Islet of Langerhans (tissue), 1 donor: ENCODE measurements at regions not wholly inside any gene's neighbourhood (a gene's known extent, or its start where the extent isn't known, plus 50 kb on each side); places are given as distances from the start of the nearest gene placed in this dataset.

Experiments used
- FAIRE-seq: peaks from one replicate; lab custom pipeline; 2011; peaks lifted over from hg19 to GRCh38; lab: Jason Lieb, UNC

DNA sequence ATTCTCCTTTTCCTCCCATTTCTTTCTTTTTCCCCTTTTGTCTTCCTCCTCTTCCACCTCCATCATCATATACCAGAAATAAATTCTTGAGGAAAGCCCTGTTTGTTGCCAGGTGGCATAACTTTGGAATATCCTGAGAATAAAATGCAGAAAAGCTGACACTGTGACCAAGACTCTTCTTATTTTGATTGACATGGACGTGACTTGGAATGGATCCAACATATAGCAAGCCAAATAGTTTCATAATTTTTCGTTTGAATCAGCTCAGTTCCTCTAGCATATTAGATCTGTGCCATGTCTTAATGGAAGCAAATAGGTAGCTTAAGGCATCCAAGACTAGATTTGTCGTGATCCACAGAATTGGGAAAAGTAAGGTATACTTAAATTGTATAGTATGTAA is 354.7 kb upstream of the FIGN start:
- no peak for FAIRE-seq

DNA sequence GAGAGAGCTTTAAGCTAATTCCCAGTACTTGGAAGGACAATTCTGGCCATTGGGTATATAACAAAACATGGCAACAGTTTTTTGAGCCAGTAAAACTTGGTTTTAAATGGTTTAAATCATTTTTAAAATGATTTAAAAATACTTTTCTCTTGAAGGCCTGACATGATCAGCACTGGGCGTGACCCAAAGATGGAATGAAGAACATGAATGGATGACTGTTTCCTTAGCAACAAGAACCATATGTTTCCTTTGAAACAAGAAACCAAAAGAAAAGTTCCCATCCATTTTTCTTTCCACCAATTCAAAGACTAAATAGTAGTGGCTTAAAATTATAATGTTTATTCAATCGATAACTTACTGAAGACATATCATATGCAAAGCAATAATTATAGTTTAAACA is 348.3 kb upstream of the FIGN start:
- FAIRE-seq: no peak

DNA sequence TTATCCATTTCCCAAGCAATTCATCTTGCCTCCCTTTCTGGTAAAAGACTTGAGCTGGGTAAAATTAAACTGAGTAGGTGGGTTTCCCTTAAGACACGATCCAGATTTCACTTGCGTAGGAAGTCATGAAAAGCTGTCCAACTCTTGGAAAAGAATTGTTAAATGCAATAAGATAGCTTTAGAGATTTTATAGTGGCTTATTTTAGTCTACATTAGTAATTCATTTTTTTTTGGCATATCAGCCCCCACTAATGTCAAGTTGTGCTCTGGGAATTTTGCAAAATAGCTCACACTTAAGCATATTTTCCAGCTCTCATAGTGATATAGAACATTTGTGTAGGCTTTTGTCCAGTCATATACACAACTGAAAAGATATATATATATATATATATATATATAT is 344.7 kb upstream of the FIGN start:
- no peak for FAIRE-seq

- FAIRE-seq: no peak
Observed at GRCh38 chr2:164079258-164079657, 343.4 kb upstream of the FIGN start.

DNA sequence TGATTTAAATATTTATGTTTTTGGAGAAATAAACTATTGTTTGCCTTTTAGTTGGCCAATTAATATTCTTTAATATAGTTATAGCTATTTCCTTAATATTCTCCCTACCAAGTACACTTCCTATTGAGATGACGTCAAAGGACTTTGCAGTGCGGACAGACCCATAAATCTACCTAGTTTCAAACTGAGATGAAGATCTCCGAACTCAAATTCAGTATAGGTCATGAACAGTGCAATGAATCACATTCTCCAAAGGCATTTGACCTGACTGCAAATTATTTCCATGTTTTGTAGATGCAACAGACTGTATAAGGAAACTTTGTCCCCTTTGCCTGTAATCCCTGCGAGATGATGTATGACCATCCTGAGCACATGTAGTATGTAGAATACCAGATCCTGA is 342.6 kb upstream of the FIGN start:
- FAIRE-seq: no peak

DNA sequence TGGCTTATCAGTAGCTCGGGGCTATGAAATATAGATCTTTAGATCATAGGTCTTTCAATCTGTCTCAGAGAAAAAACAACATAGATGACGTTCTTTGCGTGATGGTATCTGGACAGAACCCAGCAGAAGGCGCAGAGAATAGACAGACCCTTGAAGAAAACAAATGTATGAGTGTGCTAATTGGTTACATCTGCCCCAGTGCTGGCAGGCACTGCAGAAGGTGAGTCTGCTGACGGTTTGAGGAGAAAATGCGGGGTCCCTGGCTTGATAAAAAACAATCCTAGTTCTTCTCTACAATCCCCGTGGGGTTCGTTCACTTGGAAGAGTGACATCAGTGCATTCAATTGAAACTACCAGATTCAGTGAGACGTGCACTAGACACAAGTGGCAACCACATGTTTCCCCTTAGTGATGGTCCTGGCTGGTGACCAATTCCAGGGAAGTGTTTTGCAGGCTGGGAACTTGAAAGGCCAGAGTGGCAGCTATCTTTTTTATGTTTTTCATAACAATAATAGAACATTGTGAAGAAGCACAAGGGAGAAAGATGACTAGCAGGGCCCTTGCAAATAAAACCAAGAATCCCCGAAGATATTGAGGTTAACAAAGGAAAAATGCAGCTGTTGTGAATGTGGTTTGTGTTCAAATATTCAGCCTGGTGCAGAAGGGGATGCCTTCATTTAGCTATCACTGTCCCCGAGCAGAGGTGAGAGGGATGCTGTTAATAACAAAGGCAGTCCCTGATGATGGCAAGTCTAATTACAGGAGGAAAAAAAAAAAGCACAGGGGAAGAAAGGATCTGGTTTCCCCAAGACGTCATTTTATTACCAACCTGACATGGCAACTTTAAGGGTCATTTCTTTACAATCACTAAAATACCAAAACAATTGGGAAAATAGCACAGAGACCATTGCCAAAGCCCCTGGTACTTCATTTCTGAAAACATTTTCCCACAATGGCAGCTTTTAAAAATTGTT is 337.6 kb upstream of the FIGN start:
- no peak for FAIRE-seq

GRCh38 chr2:164069540-164069939 is 333.7 kb upstream of the FIGN start:
- no peak for FAIRE-seq

DNA sequence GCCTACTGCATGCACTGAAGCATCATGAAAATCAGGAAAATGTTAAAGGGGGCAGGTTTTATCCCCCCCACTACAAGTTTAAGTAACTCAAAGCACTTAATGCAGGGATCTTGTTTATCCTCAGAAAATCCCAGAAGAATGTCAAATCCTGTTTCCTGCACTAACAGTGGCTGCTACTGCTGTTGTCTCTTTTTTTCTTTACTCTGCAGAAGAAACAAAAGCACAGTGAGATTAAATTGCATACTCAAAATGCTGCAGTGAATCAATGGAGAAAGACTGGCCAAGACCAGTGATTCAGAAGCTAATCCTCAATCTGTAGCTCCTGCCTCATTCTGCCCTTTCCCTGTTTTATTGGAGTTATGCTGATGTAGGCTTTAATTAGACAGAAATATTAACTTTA is 332.3 kb upstream of the FIGN start:
- FAIRE-seq: no peak

GRCh38 chr2:164066095-164066494 is 330.3 kb upstream of the FIGN start:
- no peak for FAIRE-seq

- peak; percentile 30 for FAIRE-seq
Observed at GRCh38 chr2:164065038-164065437, 329.2 kb upstream of the FIGN start.

GRCh38 chr2:164061129-164061746 is 325.4 kb upstream of the FIGN start:
- peak; percentile 79 for FAIRE-seq

DNA sequence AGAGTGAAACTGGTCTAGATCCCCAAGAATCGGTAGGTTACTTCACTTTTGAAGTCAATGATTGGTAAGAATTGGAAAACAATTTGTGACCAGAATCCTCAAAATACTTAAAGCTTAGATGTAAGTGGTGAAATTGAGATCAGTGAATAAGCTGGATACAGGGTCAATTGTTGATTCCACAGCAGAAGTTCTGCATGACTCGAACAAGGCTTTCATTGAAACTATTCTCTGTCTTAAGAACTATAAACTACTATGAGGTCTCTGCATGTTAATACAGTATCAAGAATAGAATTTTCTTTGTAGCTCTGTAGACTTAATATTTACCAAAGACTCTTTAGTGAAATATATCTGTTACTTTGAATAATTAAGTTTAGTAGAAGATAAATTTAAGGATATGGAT is 324.2 kb upstream of the FIGN start:
- FAIRE-seq: no peak

DNA sequence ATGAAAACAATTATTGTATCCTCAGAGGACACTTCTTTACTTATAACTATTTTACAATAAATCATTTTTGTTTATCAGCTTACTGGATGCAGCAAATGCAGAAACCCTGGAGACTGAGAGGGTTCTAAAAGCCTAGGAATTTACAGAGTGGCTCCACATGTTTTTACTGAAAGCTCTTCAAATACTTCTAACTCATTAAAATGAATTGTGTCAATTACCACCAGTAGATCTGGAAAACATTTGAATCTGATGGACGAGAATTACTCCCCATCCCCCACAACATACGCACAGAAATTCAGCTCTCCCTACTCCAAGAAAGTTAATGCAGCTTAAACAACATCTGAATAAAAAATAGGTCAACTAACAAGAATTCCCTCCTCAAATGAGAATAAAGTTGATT is 319.8 kb upstream of the FIGN start:
- no peak for FAIRE-seq

DNA sequence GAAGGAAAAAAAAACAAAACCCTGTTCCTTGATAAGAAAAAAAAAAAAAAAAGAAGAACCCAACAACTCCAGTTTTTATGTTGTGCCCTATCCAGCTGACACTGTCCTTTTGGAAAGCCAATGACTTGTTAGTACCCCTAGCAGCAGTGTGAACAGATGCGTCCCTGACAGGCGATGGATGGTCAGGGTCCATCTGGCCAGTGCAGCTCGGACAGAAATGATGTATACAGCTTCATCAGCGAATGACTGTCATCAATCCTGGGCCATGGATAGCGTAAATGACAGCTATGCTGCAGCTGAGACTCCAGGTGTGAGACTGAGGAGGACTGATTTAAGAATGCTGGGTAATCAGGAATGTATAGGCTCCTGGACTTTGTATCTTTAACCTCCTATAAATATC is 318.8 kb upstream of the FIGN start:
- no peak for FAIRE-seq

DNA sequence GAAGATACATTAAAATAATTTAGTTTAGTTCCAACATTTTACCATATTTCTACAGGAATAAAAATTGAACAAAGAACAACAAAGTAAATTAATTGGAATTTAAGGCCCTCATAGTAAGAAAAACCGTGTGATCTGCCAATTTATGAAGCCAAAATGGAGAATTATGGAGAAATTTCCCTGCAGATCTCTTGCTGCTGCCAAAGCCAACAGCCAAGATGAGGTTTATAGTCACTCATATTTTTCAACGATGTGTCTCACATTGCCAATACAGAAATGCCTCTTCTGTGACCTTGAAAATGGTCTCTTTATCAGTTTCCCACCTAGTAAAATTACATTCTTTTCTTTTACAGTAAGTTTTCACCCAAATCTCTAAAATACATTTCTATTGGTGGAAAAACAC is 317.2 kb upstream of the FIGN start:
- no peak for FAIRE-seq

GRCh38 chr2:164052006-164052405 is 316.2 kb upstream of the FIGN start:
- no peak for FAIRE-seq

- FAIRE-seq: no peak
Observed at GRCh38 chr2:164048729-164049128, 312.9 kb upstream of the FIGN start.

DNA sequence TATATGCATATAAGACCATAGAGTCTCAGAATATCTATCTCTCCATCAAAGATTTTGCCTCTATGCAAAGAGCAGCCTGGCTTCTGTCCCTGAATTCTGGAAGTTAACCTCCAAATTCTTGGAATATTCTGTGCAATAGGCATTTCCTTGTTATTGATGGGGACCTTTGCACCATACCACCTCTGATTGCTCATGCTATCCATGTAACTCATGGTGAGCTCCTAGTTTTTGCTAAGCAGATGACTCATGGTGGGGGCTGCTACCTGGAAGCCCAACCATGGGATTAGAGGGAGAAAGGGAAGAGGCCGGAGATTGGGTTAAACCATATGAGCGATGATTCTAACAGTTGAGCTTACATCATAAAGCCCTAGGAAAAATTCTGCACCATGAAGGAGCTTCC is 310.2 kb upstream of the FIGN start:
- FAIRE-seq: no peak

GRCh38 chr2:164044622-164045021 is 308.8 kb upstream of the FIGN start:
- no peak for FAIRE-seq

DNA sequence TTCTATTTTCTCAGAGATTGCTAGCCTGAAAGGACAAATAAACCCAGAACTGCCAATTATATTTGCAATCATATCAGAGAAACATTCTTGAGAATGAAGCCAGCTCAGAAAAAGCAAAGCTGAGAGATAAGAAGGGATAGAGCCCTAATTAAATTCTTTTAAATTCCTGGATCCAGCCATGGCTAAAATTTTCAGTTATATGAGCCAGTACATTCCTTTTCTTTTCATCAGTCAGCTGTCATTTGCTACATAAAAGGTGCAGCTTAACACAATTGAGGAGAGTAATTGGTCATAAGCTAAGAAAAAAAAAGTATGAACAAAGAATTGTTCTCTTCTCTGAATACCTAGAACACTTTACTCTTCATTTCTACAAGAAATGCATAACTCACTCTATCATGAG is 303.5 kb upstream of the FIGN start:
- no peak for FAIRE-seq

DNA sequence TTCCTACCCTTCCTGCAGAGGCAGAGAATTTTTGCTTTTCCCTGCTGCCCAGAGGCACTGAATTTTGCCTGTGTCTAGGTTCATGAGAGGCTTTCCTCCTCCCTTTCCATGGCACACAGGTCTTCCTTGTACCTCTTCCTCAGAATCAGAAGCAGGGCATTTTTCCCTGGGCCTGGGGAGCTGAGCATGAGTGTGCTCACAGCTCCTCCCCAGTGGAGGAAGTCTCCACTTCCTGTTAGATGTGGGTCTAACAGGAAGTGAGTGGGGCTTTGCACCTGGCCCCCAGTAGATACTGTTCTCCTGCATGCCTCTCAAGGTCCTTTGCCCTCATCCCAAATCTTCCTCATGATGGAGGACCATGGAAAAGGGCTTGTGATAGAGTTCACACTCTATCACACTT is 297.2 kb upstream of the FIGN start:
- no peak for FAIRE-seq

GRCh38 chr2:164030623-164031022 is 294.8 kb upstream of the FIGN start:
- no peak for FAIRE-seq

- FAIRE-seq: no peak
Observed at GRCh38 chr2:164028814-164029534, 293.2 kb upstream of the FIGN start.
